GM21576 (cell line): ENCODE measurements at regions not wholly inside any gene's neighbourhood (a gene's known extent, or its start where the extent isn't known, plus 50 kb on each side); places are given as distances from the start of the nearest gene placed in this dataset.
"Not testable (repeated sequence)": the region's sequence is repeated elsewhere in the genome, so short reads cannot be mapped to it uniquely, and the experiment has no call there.

Source experiments
- ATAC-seq: cut with Tn5 transposase; IDR thresholded peaks from one replicate; pipeline ENCODE4 v1.9.1; 2021; ENCODE audit warnings: mild to moderate bottlenecking, moderate library complexity; ENCODE audit not compliant: unreplicated experiment

DNA sequence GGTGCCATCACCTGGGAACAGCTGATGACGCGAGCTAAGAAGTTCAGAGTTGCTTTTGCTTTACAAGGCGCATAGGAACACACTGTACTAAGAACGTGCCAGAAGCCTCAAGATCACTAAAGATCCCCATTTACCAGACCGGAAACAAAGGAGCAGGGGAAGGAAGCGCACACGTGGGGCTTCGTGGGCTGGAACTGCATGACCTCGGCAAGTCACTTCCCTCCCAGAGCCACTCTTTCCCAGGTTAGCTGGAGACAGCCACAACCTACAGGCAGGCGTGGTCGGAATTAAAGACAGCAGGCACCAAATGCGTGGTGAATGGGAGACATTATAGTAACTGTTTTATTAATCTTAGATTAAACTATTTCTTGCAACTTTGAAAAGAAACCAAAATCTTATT, 154.9 kb upstream of the IQSEC1 start:
- ATAC-seq: not testable (repeated sequence)

GRCh38 chr3:13227315-13228165, 154.3 kb upstream of the IQSEC1 start:
- ATAC-seq: no peak

DNA sequence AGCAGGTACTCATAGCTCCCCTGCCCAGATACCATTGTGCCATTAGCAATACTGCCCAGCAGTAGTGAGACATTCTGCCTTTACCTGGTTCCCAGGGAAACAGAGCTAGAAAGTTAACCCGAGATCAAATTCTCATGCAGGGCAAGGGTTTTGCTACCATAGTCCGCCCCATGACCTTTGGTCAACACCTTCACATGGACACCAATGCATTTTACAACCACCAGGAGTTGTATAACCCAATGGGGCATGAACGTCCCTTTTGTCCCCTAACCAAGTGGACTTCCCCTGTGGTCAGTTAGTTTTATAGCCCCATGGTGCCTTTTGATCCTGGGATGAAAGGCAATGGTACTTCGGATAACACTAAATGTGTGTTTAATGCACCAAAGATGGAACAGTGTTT, 151.7 kb upstream of the IQSEC1 start:
- ATAC-seq: no peak

GRCh38 chr3:13223574-13224237, 150.5 kb upstream of the IQSEC1 start:
- ATAC-seq: no peak

- no peak for ATAC-seq
Measured at GRCh38 chr3:13222891-13223573, 149.8 kb upstream of the IQSEC1 start.

DNA sequence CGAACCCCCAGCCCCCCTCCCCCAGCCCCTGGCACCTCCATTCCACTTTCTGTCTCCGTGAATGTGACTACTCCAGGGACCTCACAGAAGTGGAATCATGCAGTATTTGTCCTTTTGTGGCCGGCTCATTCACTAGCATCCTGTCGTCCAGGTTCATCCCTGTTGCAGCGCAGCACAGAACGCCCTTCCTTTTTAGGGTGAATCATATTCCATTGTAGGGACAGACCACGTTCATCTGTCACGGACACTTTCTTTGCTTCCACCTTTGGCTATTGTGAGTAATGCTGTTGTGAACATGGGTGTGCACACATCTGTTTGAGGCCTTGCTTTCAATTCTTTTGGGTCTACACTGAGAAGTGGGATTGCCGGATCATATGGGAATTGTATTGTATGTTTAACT, 148.9 kb upstream of the IQSEC1 start:
- no peak for ATAC-seq

- ATAC-seq: no peak
Measured at GRCh38 chr3:13221491-13222061, 148.3 kb upstream of the IQSEC1 start.

DNA sequence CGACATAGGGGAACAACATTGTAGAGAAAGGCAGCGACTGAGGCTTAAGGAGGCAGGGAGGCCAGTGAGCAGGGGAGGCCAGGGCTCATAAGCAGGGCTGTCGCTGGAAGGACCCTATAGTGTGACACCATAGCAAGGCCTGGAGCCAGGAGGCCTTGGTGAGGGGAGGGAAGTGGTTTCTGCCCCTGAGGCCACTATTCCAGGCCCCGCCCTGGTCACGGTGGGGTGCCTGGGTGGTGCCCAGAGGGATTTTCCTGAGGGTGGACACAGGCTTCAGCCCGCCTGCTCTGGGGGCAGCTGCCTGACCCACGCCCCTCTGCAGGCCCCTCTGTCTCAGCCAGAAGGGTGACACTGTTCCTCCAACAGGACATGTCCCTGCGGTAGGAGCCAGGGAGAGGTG, 147.8 kb upstream of the IQSEC1 start:
- no peak for ATAC-seq

- no peak for ATAC-seq
Measured at GRCh38 chr3:13219902-13220296, 146.7 kb upstream of the IQSEC1 start.

- ATAC-seq: no peak
Measured at GRCh38 chr3:13219077-13219901, 146.1 kb upstream of the IQSEC1 start.

DNA sequence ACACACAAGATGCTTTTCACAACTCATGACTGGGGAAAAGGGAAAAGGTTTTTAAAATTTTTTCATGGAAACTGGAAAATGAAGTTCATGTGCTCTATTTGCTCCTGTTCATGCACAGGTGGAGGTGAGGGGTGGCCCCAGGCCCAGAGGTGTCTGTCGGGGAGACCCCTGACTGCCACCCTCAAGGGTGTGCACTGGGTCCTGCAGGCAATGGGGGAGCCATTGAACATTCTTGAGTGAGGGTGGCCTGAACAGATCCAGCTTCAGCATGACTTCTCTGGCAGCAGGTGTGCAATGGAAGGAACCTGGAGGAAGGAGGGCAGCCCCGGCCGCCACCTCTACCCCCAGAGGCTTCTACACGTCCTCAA, 145.3 kb upstream of the IQSEC1 start:
- no peak for ATAC-seq

GRCh38 chr3:13217736-13218540, 144.7 kb upstream of the IQSEC1 start:
- ATAC-seq: no peak

DNA sequence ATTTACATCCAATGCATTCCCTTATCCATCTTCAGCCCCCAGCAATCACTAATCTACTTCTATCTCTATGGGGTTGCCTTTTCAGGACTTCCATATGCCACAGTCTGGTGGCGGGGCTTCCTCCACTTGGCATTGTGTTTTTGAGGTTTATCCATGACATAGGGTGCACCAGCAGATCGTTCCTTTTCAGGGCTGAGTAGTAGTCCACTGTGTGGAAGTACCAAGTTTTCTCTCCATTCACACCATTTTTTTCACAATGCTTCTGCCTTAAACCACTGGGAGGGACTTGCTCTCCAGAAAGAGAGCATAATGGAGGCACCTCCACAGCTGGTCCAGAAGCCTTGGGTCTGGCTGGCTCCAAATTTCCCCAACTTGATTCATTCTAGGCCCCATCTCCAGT, 144.0 kb upstream of the IQSEC1 start:
- no peak for ATAC-seq

- no peak for ATAC-seq
Measured at GRCh38 chr3:13215940-13216546, 142.8 kb upstream of the IQSEC1 start.

DNA sequence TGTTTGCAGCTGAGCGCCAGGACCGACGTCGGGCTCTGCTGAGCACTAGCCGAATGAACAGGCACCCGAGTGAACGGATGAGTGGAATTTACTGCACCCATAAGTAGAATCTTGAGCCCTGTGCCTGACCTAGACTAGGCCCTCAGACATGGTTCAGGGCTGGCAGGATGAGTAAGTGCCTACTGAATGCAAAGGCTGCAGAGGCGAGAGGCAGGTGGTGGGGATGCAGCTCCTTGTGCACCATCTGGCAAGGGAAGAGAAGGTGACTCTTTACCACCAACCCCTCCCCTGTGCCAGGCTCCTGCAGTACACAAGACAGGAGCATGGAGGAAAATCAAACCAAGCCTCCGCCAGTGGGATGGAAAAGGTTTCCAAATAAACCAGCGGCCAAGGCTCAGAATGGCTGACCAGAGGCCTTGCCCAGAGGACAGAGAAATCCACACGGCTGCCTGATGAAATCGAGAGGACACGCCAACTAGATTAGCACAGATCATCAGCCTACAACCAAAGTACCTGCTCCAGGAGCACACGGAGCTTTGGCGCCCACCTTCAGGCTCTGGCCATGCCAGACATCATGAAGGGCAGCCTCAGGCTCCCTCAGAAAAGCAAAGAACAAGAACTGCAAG, 141.7 kb upstream of the IQSEC1 start:
- no peak for ATAC-seq

- no peak for ATAC-seq
Measured at GRCh38 chr3:13213911-13214846, 140.9 kb upstream of the IQSEC1 start.

DNA sequence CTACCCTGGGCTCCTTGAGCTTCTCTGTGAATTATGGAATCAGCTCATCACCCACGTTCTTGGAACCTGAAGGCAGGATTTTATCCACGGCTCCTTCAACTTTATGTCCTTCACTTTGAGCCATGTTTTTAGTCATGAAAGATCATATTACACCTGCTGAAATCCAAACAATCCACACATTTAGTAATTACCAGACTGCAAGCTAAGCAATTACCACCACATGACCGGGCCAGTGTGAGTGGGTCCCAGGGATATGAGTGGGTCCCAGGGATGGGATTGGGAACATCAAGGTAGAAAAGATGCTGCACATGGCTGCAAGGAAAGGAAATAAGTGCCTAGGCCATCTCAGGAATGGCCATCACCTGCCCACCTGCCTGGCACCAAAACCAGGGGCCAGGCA, 140.3 kb upstream of the IQSEC1 start:
- ATAC-seq: no peak

GRCh38 chr3:13211605-13212210, 138.5 kb upstream of the IQSEC1 start:
- no peak for ATAC-seq
